ENCODE measurements at regions not wholly inside any gene's neighbourhood (a gene's known extent, or its start where the extent isn't known, plus 50 kb on each side); places are given as distances from the start of the nearest gene placed in this dataset.

DNA sequence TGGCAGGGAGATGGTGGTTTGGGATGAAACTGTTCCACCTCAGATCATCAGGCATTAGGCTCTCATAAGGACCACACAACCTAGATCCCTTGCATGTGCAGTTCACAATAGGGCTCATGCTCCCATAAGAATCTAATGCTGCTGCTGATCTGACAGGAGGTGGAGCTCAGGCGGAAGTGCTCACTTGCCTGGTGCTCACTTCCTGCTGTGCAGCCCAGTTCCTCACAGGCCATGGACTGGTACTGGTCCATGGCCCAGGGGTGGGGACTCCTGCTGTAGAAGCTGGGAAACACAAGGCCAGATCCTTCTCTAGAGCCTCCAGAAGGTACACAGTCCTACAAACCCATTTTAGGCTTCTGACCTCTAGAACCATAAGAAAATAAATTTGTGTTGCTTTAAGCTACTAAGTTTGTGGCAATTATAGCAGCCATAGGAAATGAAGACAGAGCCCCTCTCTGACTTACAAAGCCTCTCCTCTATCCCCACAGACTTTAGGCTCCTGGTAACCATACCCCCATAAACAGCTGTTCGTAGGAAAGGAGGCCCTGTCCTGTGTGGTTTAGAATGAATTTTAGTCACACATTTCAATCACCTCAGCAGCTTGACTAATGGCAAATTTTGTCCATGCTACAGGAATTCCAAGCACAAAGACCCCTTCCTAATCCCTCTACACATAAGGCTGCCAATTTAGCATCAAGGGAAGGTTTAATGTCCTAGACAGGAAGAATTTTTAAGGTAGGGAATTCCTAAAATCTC lies 206.1 kb upstream of the PHYHIPL start:
- no peak for DNase-seq (ENCODE audit: low read depth in 2 of 2)

DNA sequence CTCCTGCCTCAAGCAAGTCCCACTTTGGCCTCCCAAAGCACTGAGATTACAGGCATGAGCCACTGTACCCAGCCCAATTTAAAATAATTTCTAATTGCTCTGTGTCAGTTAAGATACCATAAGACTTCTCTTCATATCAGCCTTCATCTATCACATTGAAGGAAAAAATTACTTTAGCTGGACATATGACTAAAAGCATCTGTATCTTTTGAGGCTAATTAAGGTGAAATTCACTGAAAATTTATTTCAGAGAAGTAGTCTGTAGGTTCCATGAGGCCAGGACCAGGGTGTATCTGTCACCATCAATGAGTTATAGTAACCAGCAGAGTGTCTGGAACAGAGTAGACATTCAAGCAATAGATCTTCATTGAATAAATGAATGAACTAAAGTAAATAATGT lies 205.2 kb upstream of the PHYHIPL start:
- DNase-seq (ENCODE audit: low read depth in 2 of 2) = no peak

DNA sequence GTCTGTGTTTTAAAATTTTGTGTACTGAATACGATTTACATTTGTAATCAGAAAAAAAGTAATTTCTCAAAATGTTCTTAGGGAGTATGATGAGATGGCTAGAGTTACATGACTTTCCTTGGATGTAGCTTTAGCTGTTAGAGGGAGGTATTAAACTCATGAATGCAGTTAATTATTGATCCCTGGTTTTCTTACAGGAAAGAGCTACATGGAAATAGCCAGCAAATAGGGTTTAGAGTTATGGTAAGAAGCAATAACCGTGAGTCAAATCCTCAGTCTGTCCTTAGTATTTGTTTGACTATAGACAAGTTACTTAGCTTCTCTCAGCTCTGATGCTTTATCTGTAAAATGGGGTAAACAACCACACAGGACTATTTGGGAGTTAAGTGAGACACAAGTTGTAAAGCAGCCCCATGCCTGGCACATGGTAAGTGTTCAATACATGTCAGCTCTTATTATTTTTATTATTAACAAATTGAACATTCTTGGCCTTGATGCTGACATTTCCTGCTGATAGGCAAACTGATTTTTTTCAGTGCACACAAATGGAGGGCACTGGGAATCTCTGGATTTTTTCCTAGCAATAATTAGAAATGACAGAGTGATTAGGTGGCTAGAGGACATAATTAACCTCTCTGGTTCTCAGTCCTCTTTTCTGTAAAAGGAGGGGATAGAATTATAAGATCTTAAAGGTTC lies 204.5 kb upstream of the PHYHIPL start:
- no peak for DNase-seq (ENCODE audit: low read depth in 2 of 2)

DNA sequence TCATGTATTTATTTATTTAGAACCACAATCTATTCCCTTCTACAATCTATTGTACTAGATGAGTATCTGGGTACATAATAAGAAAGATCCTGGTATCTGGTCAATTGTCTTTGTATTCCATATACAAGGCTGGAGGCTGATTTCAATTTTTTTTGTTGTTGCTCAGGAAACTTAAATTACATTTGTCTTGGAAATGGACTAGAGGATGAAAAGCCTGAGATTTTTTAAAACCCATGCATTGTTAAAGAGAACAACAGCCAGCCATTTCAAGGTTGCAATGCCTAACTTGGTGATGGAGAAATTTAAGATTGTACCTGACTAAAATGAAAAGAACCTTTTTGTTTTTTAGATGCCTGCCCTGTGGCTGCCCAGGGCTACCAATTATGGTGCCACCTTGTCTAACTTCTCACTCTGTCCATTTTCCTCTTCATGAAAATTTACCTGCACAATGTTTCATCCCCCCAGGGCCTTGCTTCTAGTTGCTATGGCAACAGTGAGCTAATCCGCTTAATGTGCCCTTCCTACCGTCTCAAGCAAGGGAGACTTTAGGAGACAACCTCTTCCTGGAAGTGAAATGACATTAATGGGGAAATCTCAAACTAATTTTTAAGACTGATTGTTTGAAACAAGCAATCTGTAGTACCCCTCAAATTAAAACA lies 203.7 kb upstream of the PHYHIPL start:
- DNase-seq (ENCODE audit: low read depth in 2 of 2) = no peak

DNA sequence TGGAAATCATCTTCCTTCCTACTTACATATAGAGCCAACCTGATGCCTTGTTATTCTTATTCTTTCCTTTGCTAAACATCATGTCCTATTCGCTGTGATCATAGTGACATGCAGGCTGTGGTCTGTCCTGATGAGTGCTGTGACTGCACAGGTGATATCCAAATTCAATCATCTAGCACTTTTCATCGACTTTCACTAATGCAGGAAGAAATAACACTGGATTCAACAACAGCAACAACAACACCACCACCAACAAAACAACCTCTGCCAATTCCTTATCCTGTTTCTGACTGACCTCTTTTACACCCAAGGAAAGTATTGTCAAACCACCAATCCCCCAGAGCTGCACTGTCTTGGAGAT lies 203.2 kb upstream of the PHYHIPL start:
- no peak for DNase-seq (ENCODE audit: low read depth in 2 of 2)

DNA sequence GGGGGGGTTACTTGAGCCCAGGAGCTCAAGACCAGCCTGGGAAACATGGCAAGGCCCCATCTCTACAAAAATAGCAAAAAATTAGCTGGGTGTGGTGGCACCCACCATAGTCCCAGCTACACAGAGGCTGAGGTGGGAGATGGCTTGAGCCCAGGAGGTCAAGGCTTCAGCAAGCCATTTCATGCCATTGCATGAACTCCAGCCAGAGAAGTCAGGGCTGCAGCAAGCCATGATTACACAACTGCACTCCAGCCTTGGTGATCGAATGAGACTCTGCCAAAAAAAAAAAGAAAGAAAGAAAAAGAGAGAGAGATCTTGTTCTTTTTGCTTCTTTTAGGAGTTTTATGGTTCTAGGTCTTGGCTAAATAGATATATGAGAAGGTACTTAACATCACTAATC lies 200.2 kb upstream of the PHYHIPL start:
- DNase-seq (ENCODE audit: low read depth in 2 of 2) = no peak

DNA sequence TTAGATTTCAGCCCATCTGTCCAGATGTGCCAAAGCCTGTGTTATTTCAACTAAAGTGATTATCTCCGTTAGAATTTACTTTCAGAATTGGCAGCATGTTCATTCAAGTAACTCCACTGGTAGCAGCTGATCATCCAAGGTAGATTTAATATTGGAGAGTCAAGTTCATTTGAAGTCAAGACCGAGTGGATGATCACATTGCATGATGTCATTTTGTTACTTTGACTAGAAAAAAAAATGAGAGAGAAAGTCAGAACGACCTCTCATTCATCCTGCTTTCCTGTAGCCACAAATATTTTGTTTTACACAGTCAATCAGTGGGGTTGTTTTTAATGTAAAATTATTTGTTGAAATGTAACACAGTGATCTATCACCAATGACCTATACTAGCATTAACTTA lies 196.7 kb upstream of the PHYHIPL start:
- no peak for DNase-seq (ENCODE audit: low read depth in 2 of 2)

DNA sequence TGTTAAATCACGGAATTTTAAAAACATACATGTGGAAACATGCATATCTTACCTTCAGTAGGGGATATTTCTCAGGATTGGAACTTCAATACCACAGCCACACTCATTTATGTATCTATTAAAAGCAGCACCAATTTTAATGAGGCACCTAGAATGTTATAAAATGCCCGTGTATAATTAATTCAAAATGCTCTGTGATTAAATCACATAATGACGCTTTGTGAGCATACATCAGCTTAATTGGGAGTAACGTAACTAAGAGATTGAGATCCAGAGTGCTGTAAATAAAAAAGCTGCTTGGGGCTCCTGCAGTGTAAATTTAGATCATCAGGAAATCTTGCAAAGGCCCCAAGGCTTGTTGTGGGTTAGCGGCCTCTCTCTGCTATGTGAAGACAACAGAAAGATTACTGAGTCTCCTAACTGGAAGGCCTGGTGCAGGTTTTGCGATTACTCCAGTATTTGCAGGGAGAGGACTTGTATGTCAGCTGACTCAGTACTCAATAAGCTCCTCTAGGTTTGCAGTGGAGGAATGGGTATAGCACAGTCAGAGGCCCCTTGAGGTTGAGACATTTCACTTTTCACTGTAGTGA lies 195.5 kb upstream of the PHYHIPL start:
- DNase-seq (ENCODE audit: low read depth in 2 of 2) = no peak

DNA sequence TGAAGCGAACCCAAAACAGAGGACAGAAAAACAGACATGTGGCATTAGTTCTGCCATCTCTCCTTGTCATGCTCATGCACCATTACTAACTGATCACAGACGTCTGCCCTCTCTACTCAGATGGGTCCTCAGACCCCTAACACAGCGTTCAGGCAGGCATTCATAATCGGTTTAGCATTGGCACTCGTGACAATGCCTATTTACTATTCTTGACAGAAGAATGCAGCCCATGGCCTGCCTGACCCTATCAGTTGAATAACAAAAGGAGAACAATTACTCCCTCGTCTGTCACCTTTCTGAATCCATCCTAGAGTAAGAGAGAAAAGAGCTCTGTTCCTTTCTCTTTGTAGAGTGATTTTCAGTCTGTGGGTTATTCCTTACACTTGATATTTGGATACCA lies 194.6 kb upstream of the PHYHIPL start:
- no peak for DNase-seq (ENCODE audit: low read depth in 2 of 2)

DNA sequence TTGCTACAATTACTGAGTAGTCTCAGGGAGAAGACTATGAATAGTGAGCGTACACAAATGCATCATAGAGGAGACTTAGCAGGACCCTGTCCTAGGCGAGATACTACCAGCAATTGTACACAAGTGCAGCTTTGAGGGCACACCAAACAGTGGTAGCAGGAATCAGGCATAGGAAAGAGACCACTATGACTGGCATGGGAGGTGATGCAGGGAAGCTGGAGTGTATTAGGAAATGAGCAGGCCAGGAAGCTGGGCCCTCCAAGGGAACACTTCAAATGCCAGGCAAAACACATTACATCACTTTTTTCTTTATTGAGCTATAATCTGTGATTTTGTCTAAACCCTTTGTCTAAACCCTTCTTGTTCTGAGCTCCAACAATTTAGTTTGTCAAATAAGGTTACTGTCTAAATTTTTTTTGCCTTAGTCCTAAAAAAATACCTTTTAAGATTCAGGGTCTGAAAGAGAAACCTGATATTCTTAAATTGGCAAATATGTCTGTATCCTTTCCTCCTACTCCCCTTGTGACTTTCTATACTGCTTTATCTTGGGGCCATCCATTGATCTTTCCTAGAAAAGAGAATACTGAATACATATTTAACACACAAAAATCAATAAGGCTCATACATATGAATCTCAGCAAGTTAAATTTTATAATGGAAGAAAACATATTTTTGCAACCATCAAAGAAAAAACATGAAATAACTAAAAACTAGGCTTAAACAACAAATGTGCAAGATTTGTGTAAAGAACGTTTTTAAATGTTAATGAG lies 193.8 kb upstream of the PHYHIPL start:
- no peak for DNase-seq (ENCODE audit: low read depth in 2 of 2)

DNA sequence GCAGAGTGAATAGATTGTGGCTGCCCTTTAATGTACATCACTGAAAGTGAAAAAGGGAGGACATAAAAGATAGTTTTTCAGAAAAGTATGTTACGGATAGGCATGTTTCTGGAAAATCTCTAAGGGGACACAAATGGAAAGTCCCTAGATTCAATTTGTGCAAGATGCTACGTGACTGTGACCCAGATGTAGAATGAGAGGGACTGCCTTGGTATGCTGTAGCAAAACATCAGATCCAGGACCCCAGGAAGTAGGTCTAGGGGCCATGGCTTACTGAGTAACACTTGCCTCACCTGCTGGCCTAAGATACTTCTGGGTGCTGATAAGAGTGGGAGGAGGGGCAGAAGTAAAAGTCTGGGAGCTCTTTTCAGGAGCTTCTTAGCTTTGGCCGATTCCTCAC lies 191.2 kb upstream of the PHYHIPL start:
- no peak for DNase-seq (ENCODE audit: low read depth in 2 of 2)

DNA sequence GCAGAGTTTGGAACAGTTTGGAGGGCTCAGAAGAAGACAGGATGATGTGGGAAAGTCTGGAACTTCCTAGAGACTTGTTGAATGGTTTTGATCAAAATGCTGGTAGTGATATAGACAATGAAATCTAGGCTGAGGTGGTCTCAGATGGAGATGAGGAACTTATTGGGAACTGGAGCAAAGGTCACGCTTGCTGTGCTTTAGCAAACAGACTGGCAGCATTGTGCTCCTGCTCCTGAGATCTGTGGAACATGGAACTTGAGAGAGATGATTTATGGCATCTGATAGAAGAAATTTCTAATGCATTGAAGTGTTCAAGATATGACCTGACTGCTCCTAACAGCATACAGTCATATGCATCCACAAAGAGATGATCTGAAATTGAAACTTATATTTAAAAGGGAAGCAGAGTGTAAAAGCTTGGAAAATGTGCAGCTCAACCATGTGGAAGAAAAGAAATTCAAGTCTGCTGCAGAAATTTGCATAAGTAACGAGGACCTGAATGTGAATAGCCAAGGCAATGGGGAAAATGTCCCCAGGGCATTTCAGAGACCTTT lies 186.9 kb upstream of the PHYHIPL start:
- DNase-seq (ENCODE audit: low read depth in 2 of 2) = no peak

DNA sequence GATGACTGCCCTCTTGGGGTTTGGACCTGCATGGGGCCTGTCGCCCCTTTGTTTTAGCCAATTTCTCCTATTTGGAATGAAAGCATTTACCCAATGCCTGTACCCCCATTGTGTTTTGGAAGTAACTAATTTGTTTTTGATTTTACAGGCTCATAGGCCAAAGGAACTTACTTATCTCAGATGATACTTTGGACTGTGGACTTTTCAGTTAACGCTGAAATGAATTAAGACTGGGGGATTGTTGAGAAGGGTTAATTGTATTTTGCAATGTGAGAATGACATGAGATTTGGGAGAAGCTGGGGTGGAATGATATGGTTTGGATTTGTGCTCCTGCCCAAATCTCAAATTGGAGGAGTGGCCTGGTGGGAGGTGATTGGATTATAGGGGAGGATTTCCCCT lies 185.8 kb upstream of the PHYHIPL start:
- DNase-seq (ENCODE audit: low read depth in 2 of 2) = no peak

DNA sequence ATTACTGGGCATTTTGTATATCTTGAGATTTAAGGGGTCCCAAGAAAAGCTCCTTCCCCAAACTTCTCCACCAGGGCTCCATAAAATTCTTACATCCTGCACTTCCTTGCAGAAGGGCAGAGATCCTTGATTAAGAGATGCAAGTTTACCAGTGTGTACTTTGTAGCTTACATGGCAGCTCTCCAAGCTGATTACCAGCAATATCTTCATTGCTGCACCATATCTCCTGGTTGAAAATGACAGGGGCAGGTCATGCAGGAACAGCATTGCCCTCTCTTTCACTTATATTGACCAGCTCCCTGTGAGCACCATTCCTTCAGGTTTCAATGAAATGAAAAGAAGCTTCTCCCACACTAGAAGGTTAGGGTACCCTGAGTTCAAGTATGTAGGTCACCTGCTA lies 184.6 kb upstream of the PHYHIPL start:
- DNase-seq (ENCODE audit: low read depth in 2 of 2) = no peak

DNA sequence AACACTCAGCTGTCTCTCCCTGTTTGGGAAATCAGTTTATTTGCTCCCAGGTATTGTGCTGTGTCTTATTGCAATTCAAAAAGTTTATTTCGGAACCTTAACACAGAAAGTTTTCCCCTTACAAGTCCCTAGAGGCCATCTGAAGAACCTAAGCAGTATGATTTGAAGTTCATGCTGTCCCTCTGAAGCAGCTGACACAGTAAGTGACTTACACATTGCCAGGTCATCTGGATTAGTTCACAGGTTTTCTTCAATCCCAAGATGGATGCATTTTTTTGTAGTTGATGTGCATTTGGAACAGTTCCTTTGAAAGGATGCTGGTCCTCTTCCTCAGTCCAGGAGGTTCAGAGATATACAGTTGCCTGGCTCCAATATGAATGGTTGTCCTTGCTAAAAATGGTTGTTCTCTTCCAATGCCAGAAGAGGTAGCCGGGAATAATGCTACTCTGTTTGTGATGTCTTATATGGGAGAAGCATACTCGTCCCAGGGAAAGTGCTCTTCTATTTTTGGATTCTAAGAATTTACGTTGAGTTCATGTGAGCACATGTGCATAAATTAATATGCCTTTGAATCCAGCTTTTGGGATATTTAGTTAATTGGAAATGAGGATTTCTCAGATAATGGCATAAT lies 183.5 kb upstream of the PHYHIPL start:
- DNase-seq (ENCODE audit: low read depth in 2 of 2) = no peak

DNA sequence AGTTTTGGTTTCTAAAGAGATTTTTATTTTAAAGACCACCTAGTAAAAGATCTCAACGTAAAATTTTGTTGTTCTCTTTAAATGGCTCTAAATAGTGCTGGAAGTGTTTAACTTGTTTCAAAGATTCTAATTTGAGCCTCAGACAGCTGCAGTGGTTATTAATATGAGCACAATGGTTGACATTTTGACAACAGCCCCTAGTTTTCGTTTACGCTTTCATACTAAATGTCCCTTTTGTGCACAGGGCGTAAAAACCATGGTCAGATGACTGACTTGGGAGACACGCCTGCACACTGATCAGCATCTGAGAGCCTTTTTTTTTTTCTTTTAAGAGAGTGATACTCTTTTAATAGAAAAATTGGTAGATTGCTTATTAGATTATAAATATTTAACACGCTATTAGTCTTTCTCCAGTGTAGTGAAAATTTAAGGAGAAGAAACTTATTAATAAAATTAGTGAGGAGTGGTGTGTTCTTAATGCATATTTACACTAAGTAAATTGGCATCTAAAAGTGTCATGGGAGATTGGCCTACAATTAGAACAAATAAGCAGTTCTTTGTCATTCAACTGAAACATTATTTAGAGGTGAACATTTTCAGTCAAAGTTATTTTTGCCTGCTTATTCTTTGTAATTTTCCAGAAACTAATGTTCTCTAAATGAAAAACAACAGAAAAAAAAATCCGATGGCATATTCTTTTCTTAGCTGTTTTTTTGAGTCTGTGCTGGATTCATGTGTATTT lies 182.8 kb upstream of the PHYHIPL start:
- DNase-seq (ENCODE audit: low read depth in 2 of 2) = no peak

DNA sequence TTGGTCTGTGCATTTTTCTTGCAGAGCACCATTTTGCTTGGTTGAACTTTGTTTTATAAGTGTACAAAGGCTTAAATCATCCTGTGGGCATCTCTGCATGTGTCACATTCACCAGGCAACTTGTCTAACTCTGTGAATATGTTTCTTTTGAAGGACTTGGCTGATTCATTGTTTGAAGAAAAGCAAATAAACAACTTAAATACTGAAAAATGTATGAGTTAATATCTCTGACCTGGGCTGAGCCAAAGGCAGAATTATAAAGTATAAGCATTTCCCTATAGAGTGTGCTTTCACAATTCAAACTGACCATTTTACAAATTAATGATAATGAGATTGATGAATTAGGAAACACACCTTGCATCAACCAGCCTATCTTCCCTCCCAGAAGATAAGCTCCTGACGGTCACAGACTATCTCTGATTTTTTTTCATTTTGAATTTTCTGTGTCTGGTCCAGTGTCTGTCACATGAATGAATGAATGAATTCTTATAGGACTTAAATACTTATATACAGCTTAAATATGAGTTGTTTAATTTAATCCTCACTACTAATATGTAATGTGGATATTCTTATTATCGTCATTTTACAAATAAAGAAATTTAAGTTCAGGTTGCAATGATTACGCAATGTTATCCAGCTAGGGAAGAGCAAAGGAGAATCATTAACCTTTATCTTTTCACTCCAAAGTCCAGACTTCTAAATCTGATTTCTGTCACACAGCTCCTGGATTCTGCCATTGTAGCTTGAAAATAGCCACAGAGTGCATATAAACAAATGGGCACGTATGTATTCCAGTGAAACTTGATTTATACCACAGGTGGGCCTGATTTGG lies 182.0 kb upstream of the PHYHIPL start:
- DNase-seq (ENCODE audit: low read depth in 2 of 2) = no peak

DNA sequence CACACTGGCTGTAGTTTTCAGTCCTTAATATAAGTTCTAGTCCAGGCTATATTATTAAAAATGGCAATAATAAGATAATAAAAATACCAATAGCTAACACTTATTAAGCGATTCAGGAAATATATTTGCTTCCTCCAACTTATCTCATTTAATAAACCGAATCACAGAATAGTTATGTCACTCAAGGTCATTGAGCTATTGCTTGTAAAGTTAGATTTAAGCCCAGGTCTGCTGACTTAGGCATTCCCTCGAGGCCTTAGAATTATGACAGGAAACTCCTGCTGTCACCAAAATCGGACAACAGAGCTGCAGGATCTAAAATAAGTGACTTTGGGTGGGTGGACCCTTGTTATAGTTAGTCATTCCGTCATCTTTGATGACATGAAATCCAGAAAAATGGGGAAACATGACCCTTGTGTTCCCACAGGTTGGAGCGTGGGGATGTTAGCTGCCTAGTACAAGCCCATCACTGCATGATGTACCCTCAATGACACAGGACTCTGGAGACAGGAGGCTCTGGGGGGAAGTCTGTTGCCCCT lies 181.3 kb upstream of the PHYHIPL start:
- no peak for DNase-seq (ENCODE audit: low read depth in 2 of 2)

DNA sequence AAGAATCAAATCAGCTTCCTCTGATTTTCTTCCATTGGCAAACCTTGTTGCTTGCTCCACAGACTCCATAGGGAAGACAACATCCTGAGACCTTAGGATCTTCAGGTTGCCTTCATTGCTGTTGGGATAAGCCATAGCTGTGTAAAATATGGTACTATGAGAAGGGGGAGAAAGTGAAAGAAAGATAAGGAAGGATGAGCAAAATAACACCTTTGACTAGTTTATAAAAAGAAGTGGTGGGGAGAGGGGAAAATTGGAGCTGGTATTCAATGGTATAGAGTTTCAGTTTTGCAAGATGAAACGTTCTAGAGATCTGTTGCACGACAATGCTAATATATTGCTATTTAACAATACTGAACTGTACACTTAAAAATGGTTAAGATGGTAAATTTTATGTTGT lies 180.4 kb upstream of the PHYHIPL start:
- DNase-seq (ENCODE audit: low read depth in 2 of 2) = no peak

Data from fibroblast of skin of left quadriceps (primary cell).